ENCODE measurements at regions not wholly inside any gene's neighbourhood (a gene's known extent, or its start where the extent isn't known, plus 50 kb on each side); places are given as distances from the start of the nearest gene placed in this dataset.

GRCh38 chr4:152091405-152091804 lies 330.6 kb upstream of the GATB start:
- no peaks in the 10 kb centered on the region for H3K27me3 ChIP-seq (replicated peaks; ENCODE audit: insufficient read depth)
- no peaks in the 10 kb centered on the region for H3K36me3 ChIP-seq
- DNase-seq (ENCODE audit: low spot score) = no peak
- TF ChIP-seq POLR2A (IDR thresholded peaks at IDR 0.05) (no peak), POLR2AphosphoS5 (IDR thresholded peaks at IDR 0.05) (no peak), CTCF (IDR thresholded peaks at IDR 0.05) (no peak)
- no peak overlapping the region for H3K4me3 ChIP-seq
- no peaks in the 10 kb centered on the region for H3K4me1 ChIP-seq (replicated peaks)
- no peak overlapping the region for H3K27ac ChIP-seq
- 91% methylated on average over 3 of the region's 3 CpGs for WGBS
- H3K9me3 ChIP-seq = no peaks in the 10 kb centered on the region
- intact Hi-C loops (cut with DNase I) = no loop called here

DNA sequence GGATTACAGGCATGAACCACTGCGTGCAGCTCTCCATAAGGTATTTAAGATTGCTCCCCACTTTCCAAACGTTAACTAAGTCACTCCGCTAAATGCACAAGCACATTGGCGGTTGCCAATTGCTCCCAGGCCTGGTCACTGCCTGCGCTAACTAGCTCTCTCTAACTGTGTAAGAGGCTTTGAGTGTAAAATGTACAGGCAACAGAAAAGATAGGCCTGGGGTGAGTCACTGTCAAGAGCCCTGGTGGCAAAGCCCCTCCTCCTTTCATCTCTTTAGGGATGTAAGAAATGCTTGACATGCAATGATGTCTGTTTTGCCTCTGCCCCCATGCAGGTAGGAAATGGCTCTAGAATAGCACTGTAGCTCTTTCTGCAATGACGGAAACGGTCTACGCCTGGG lies 329.7 kb upstream of the GATB start:
- Histone ChIP-seq H3K4me3 (no peak overlapping the region), H3K27ac (no peak overlapping the region), H3K4me1 (replicated peaks) (no peaks in the 10 kb centered on the region), H3K36me3 (no peaks in the 10 kb centered on the region), H3K27me3 (replicated peaks; ENCODE audit: insufficient read depth) (no peaks in the 10 kb centered on the region), H3K9me3 (no peaks in the 10 kb centered on the region)
- 98% methylated on average over 8 of the region's 8 CpGs for WGBS
- intact Hi-C loops (cut with DNase I) = no loop called here
- TF ChIP-seq POLR2AphosphoS5 (IDR thresholded peaks at IDR 0.05) = no peak
- no peak for TF ChIP-seq POLR2A (IDR thresholded peaks at IDR 0.05)
- no peak for TF ChIP-seq CTCF (IDR thresholded peaks at IDR 0.05)
- no peak for DNase-seq (ENCODE audit: low spot score)

- no peaks in the 10 kb centered on the region for H3K9me3 ChIP-seq
- TF ChIP-seq CTCF (IDR thresholded peaks at IDR 0.05) (no peak), POLR2A (IDR thresholded peaks at IDR 0.05) (no peak), POLR2AphosphoS5 (IDR thresholded peaks at IDR 0.05) (no peak)
- no peaks in the 10 kb centered on the region for H3K4me1 ChIP-seq (replicated peaks)
- H3K27me3 ChIP-seq (replicated peaks; ENCODE audit: insufficient read depth) = no peaks in the 10 kb centered on the region
- no peak overlapping the region for H3K4me3 ChIP-seq
- DNase-seq (ENCODE audit: low spot score) = no peak
- no peaks in the 10 kb centered on the region for H3K36me3 ChIP-seq
- intact Hi-C loops (cut with DNase I) = no loop called here
- no peak overlapping the region for H3K27ac ChIP-seq
- 42% methylated on average over 2 of the region's 2 CpGs for WGBS
Measured at GRCh38 chr4:152089584-152089983, 328.8 kb upstream of the GATB start.

DNA sequence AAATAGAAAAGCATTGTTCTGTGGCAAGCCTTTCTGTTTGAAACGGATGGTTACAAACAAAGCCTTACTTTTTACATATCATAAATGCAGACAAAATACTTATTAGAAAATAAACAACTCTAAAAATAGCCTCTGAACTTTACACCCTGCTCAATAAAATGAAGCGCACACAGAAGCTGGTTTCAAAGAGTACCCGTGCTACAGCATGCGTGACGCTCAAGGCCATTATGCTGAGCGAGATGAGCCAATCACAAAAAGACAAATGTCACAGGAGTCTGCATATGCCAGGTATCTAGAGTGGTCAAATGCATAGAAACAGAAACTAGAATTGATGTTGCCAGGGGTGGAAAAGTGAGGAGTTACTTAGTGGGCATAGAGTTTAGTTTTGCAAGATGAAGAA lies 326.5 kb upstream of the GATB start:
- Histone ChIP-seq H3K27ac (no peak overlapping the region), H3K9me3 (no peaks in the 10 kb centered on the region), H3K36me3 (no peaks in the 10 kb centered on the region), H3K4me1 (replicated peaks) (no peaks in the 10 kb centered on the region), H3K4me3 (no peak overlapping the region), H3K27me3 (replicated peaks; ENCODE audit: insufficient read depth) (no peaks in the 10 kb centered on the region)
- no peak for TF ChIP-seq CTCF (IDR thresholded peaks at IDR 0.05)
- TF ChIP-seq POLR2AphosphoS5 (IDR thresholded peaks at IDR 0.05) = no peak
- TF ChIP-seq POLR2A (IDR thresholded peaks at IDR 0.05) = no peak
- intact Hi-C loops (cut with DNase I) = no loop called here
- 74% methylated on average over 6 of the region's 6 CpGs for WGBS
- no peak for DNase-seq (ENCODE audit: low spot score)

- H3K4me1 ChIP-seq (replicated peaks) = no peaks in the 10 kb centered on the region
- H3K4me3 ChIP-seq = no peak overlapping the region
- intact Hi-C loops (cut with DNase I) = no loop called here
- no peaks in the 10 kb centered on the region for H3K36me3 ChIP-seq
- 11% methylated on average over 1 of the region's 1 CpG for WGBS
- TF ChIP-seq CTCF (IDR thresholded peaks at IDR 0.05) (no peak), POLR2A (IDR thresholded peaks at IDR 0.05) (no peak), POLR2AphosphoS5 (IDR thresholded peaks at IDR 0.05) (no peak)
- H3K9me3 ChIP-seq = no peaks in the 10 kb centered on the region
- no peak overlapping the region for H3K27ac ChIP-seq
- DNase-seq (ENCODE audit: low spot score) = no peak
- H3K27me3 ChIP-seq (replicated peaks; ENCODE audit: insufficient read depth) = no peaks in the 10 kb centered on the region
Measured at GRCh38 chr4:152085657-152086056, 324.9 kb upstream of the GATB start.
